HFFc6 (cell line): ENCODE measurements at regions not wholly inside any gene's neighbourhood (a gene's known extent, or its start where the extent isn't known, plus 50 kb on each side); places are given as distances from the start of the nearest gene placed in this dataset.

Experiments
- DNase-seq: peaks from one replicate; pipeline ENCODE4 v3.0.0-alpha.2; 2018
- H3K27ac Mint-ChIP-seq: 2 replicates; pipeline ENCODE4 v1.8.0; 2020; ENCODE audit warnings: mild to moderate bottlenecking, mixed read lengths
- H3K27me3 Mint-ChIP-seq: 2 replicates; pipeline ENCODE4 v1.8.0; 2021; ENCODE audit warnings: mild to moderate bottlenecking, moderate library complexity, mixed read lengths; ENCODE audit not compliant: insufficient read depth
- H3K36me3 Mint-ChIP-seq: 2 replicates; pipeline ENCODE4 v1.8.0; 2021; ENCODE audit warnings: low read depth, mixed read lengths
- H3K4me1 Mint-ChIP-seq: 2 replicates; pipeline ENCODE4 v1.8.0; 2020; ENCODE audit warnings: low read depth, mixed read lengths
- H3K4me3 Mint-ChIP-seq: 2 replicates; pipeline ENCODE4 v1.8.0; 2020; ENCODE audit warnings: mild to moderate bottlenecking, moderate library complexity, mixed read lengths
- H3K9me3 Mint-ChIP-seq: 2 replicates; pipeline ENCODE4 v1.8.0; 2020; ENCODE audit warnings: mild to moderate bottlenecking, mixed read lengths
- CTCF ChIP-seq: fragments of 200-600 bp; sonication (generic); IDR thresholded peaks from 2 replicates; pipeline ENCODE4 v1.5.0; 2021; ENCODE audit warnings: antibody characterized with exemption, mild to moderate bottlenecking

GRCh38 chr7:113456533-113456932, 338.2 kb upstream of the SMIM30 start:
- H3K9me3 Mint-ChIP-seq: no peaks in the 10 kb centered on the region; the same call in 1 of the 2 replicates
- H3K36me3 Mint-ChIP-seq: no peaks in the 10 kb centered on the region
- no peak overlapping the region for H3K27ac Mint-ChIP-seq
- peak overlapping the region; percentile 16; the same call in 1 of the 2 replicates for H3K4me3 Mint-ChIP-seq
- no peaks in the 10 kb centered on the region; the same call in 1 of the 2 replicates for H3K27me3 Mint-ChIP-seq
- TF ChIP-seq CTCF: no peak
- no peak for DNase-seq
- H3K4me1 Mint-ChIP-seq: no peaks in the 10 kb centered on the region

- Mint-ChIP-seq H3K27ac (no peak overlapping the region), H3K4me3 (no peak overlapping the region), H3K9me3 (no peaks in the 10 kb centered on the region; the same call in 1 of the 2 replicates), H3K4me1 (no peaks in the 10 kb centered on the region), H3K27me3 (no peaks in the 10 kb centered on the region; the same call in 1 of the 2 replicates), H3K36me3 (no peaks in the 10 kb centered on the region)
- DNase-seq: no peak
- TF ChIP-seq CTCF: no peak
These were observed 336.3 kb upstream of the SMIM30 start for GRCh38 chr7:113454597-113455169.

GRCh38 chr7:113452245-113452644, 333.9 kb upstream of the SMIM30 start:
- TF ChIP-seq CTCF: no peak
- H3K36me3 Mint-ChIP-seq: no peaks in the 10 kb centered on the region
- H3K27me3 Mint-ChIP-seq: no peaks in the 10 kb centered on the region; the same call in 1 of the 2 replicates
- no peaks in the 10 kb centered on the region for H3K4me1 Mint-ChIP-seq
- no peak overlapping the region for H3K27ac Mint-ChIP-seq
- H3K4me3 Mint-ChIP-seq: no peak overlapping the region
- no peaks in the 10 kb centered on the region; the same call in 1 of the 2 replicates for H3K9me3 Mint-ChIP-seq
- no peak for DNase-seq

GRCh38 chr7:113446791-113447190, 328.4 kb upstream of the SMIM30 start:
- Mint-ChIP-seq H3K9me3 (peaks cover 6% of the 10 kb centered on the region; the same call in 1 of the 2 replicates), H3K4me1 (no peaks in the 10 kb centered on the region), H3K4me3 (no peak overlapping the region), H3K27me3 (no peaks in the 10 kb centered on the region), H3K36me3 (no peaks in the 10 kb centered on the region), H3K27ac (no peak overlapping the region)
- no peak for DNase-seq
- TF ChIP-seq CTCF: no peak

GRCh38 chr7:113446391-113446790, 328.0 kb upstream of the SMIM30 start:
- no peak for TF ChIP-seq CTCF
- H3K27me3 Mint-ChIP-seq: no peaks in the 10 kb centered on the region
- peaks cover 6% of the 10 kb centered on the region; the same call in 1 of the 2 replicates for H3K9me3 Mint-ChIP-seq
- H3K36me3 Mint-ChIP-seq: no peaks in the 10 kb centered on the region
- H3K27ac Mint-ChIP-seq: no peak overlapping the region
- no peaks in the 10 kb centered on the region for H3K4me1 Mint-ChIP-seq
- H3K4me3 Mint-ChIP-seq: no peak overlapping the region
- no peak for DNase-seq
